Activated naive CD8-positive, alpha-beta T cell treated with anti-CD3 and anti-CD28 coated beads for 36 hours (primary cell): ENCODE measurements at regions not wholly inside any gene's neighbourhood (a gene's known extent, or its start where the extent isn't known, plus 50 kb on each side); places are given as distances from the start of the nearest gene placed in this dataset.

Source experiments
- DNase-seq: peaks from one replicate; pipeline ENCODE4 v3.0.0; 2021
- H3K27ac Mint-ChIP-seq: one replicate; pipeline ENCODE4 v1.8.0; 2022; ENCODE audit warnings: mild to moderate bottlenecking, moderate library complexity, mixed read lengths
- H3K27me3 Mint-ChIP-seq: one replicate; pipeline ENCODE4 v1.8.0; 2022; ENCODE audit warnings: mild to moderate bottlenecking, mixed read lengths
- H3K36me3 Mint-ChIP-seq: one replicate; pipeline ENCODE4 v1.8.0; 2021; ENCODE audit warnings: mild to moderate bottlenecking, mixed read lengths
- H3K4me1 Mint-ChIP-seq: one replicate; pipeline ENCODE4 v1.8.0; 2021; ENCODE audit warnings: mixed read lengths
- H3K4me3 Mint-ChIP-seq: one replicate; pipeline ENCODE4 v1.8.0; 2022; ENCODE audit warnings: mild to moderate bottlenecking, moderate library complexity, mixed read lengths
- H3K9me3 Mint-ChIP-seq: one replicate; pipeline ENCODE4 v1.8.0; 2022; ENCODE audit warnings: mixed read lengths

GRCh38 chr17:70646673-70647072 is 477.3 kb downstream of the KCNJ2 start:
- H3K36me3 Mint-ChIP-seq = no peaks in the 10 kb centered on the region
- H3K27me3 Mint-ChIP-seq = no peaks in the 10 kb centered on the region
- H3K9me3 Mint-ChIP-seq = peaks cover 4% of the 10 kb centered on the region
- DNase-seq = no peak
- H3K4me3 Mint-ChIP-seq = no peak overlapping the region
- no peaks in the 10 kb centered on the region for H3K4me1 Mint-ChIP-seq
- no peak overlapping the region for H3K27ac Mint-ChIP-seq

DNA sequence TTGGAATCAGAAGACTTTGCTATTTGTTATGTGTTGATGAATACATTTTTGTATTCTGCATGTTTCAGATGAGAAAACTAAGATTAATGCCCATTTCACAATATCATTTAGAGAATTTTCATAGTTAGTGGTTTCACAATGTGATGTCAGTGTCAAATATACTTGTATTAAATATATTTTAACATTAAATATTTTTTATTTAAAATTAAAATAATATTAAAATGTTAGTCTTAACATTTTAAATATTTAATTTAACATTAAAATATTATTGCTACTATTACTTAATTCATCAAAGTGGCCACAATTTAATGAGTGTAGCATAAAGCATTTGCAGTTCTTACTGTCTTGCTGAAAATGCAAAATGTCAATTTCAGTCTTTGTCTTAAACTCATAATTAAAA is 478.8 kb downstream of the KCNJ2 start:
- Mint-ChIP-seq H3K4me1 (no peaks in the 10 kb centered on the region), H3K4me3 (no peak overlapping the region), H3K36me3 (no peaks in the 10 kb centered on the region), H3K27ac (no peak overlapping the region), H3K27me3 (peaks cover 4% of the 10 kb centered on the region), H3K9me3 (peaks cover 4% of the 10 kb centered on the region)
- DNase-seq = no peak

- no peaks in the 10 kb centered on the region for H3K9me3 Mint-ChIP-seq
- H3K4me1 Mint-ChIP-seq = no peaks in the 10 kb centered on the region
Observed at GRCh38 chr17:70653850-70654249, 484.5 kb downstream of the KCNJ2 start.

GRCh38 chr17:70654706-70655105 is 485.4 kb downstream of the KCNJ2 start:
- H3K4me3 Mint-ChIP-seq = no peak overlapping the region
- H3K9me3 Mint-ChIP-seq = no peaks in the 10 kb centered on the region
- no peaks in the 10 kb centered on the region for H3K36me3 Mint-ChIP-seq
- DNase-seq = no peak
- no peaks in the 10 kb centered on the region for H3K4me1 Mint-ChIP-seq
- no peak overlapping the region for H3K27ac Mint-ChIP-seq
- H3K27me3 Mint-ChIP-seq = peaks cover 9% of the 10 kb centered on the region

More at GRCh38 chr17:70653850-70654249, 484.5 kb downstream of the KCNJ2 start:
- H3K4me3 Mint-ChIP-seq = no peak overlapping the region
- no peak for DNase-seq
- no peaks in the 10 kb centered on the region for H3K36me3 Mint-ChIP-seq
- no peak overlapping the region for H3K27ac Mint-ChIP-seq
- peaks cover 9% of the 10 kb centered on the region for H3K27me3 Mint-ChIP-seq

- H3K9me3 Mint-ChIP-seq = no peaks in the 10 kb centered on the region
- no peaks in the 10 kb centered on the region for H3K36me3 Mint-ChIP-seq
- no peaks in the 10 kb centered on the region for H3K4me1 Mint-ChIP-seq
- no peak overlapping the region for H3K4me3 Mint-ChIP-seq
- DNase-seq = no peak
- no peak overlapping the region for H3K27ac Mint-ChIP-seq
- peaks cover 9% of the 10 kb centered on the region for H3K27me3 Mint-ChIP-seq
Observed at GRCh38 chr17:70655176-70655958, 486.0 kb downstream of the KCNJ2 start.

DNA sequence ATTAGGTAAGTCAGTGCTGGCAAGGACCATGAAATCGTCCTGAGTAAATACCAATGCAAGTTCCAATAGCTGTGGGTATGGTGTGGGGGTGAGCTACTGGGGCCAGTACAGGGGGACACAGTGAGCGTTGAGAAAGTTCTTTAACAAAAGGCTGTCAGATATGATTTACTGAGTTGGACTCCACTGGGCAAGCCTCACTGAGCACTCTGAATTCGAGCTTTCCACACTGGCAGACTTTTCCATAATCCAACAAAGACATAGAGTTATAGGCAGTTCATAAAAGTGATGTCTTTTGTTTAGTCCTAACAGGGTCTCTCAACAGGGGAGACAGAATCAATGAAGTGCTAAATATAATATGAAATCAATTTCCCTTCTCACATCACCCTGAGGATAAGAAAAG is 489.0 kb downstream of the KCNJ2 start:
- H3K4me3 Mint-ChIP-seq = no peak overlapping the region
- DNase-seq = no peak
- no peaks in the 10 kb centered on the region for H3K9me3 Mint-ChIP-seq
- H3K36me3 Mint-ChIP-seq = no peaks in the 10 kb centered on the region
- no peaks in the 10 kb centered on the region for H3K4me1 Mint-ChIP-seq
- no peak overlapping the region for H3K27ac Mint-ChIP-seq
- peaks cover 5% of the 10 kb centered on the region for H3K27me3 Mint-ChIP-seq

DNA sequence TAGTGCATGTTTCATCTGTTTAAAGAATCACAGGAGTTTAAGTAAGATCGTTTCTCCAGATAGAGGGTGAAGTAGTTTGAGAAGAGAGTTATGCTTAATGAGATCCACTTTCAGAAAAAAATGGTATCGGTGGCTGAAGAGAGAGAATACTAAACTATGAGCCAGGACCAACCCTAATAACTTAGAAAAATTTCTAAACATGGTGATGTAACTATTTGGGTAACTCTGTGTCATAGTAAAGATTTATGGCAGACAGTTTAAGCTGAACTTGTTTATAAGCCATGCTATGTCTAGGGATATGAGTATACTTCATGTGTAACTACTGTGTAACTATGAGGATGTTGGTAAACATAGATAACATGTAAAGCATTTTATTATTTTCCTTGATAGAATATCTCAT is 489.5 kb downstream of the KCNJ2 start:
- no peaks in the 10 kb centered on the region for H3K36me3 Mint-ChIP-seq
- no peaks in the 10 kb centered on the region for H3K4me1 Mint-ChIP-seq
- H3K9me3 Mint-ChIP-seq = no peaks in the 10 kb centered on the region
- peaks cover 5% of the 10 kb centered on the region for H3K27me3 Mint-ChIP-seq
- H3K4me3 Mint-ChIP-seq = no peak overlapping the region
- no peak overlapping the region for H3K27ac Mint-ChIP-seq
- no peak for DNase-seq

DNA sequence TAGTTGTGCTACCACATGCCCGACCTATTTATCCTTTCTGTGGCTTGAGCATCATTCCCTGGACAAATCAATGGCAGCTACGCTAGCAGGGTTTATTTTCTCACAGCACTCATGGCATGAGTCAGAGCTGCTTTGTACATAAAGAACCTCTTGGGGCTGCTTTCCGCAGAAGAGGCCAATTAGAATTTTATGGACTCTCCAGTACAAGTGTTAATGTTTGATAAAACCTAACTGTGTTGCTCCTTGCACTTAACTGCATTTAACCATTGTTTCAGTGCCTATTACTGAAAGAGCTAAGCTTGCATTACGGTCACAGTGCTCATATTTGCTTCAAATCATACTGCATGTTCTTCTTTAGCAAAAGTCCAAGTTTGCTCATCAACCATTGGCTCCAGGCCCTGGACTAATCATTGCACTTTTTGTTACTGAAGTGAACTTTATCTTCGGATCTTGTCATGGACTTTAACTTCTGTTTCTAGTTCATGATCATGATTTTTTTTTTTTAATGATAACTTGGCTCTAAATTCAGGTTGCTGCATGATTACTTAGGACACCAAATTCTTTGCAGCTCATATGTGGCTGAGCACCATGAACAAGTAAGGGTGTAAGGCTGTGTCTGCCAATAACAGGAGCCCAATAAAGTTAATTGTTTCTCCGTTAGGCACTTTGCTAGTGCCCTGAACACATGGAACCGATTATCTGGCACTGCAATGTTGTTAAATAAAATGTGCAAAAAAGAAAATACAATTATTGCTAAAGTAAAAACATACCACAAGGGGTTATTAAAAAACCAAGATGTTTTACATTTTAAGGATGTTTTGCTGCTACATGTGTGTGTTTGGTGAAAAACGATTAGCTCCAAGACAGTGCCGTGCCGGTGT is 492.2 kb downstream of the KCNJ2 start:
- H3K27me3 Mint-ChIP-seq = peaks cover 5% of the 10 kb centered on the region
- no peak for DNase-seq
- H3K4me3 Mint-ChIP-seq = no peak overlapping the region
- H3K9me3 Mint-ChIP-seq = no peaks in the 10 kb centered on the region
- H3K36me3 Mint-ChIP-seq = no peaks in the 10 kb centered on the region
- H3K4me1 Mint-ChIP-seq = no peaks in the 10 kb centered on the region
- no peak overlapping the region for H3K27ac Mint-ChIP-seq

- Mint-ChIP-seq H3K36me3 (no peaks in the 10 kb centered on the region), H3K9me3 (no peaks in the 10 kb centered on the region), H3K27me3 (no peaks in the 10 kb centered on the region), H3K4me1 (no peaks in the 10 kb centered on the region), H3K27ac (no peak overlapping the region), H3K4me3 (no peak overlapping the region)
- no peak for DNase-seq
Observed at GRCh38 chr17:70668276-70668937, 499.1 kb downstream of the KCNJ2 start.

GRCh38 chr17:70668938-70669778 is 499.8 kb downstream of the KCNJ2 start:
- no peak for DNase-seq
- no peaks in the 10 kb centered on the region for H3K9me3 Mint-ChIP-seq
- no peaks in the 10 kb centered on the region for H3K4me1 Mint-ChIP-seq
- no peaks in the 10 kb centered on the region for H3K27me3 Mint-ChIP-seq
- H3K36me3 Mint-ChIP-seq = no peaks in the 10 kb centered on the region
- H3K27ac Mint-ChIP-seq = no peak overlapping the region
- H3K4me3 Mint-ChIP-seq = no peak overlapping the region

DNA sequence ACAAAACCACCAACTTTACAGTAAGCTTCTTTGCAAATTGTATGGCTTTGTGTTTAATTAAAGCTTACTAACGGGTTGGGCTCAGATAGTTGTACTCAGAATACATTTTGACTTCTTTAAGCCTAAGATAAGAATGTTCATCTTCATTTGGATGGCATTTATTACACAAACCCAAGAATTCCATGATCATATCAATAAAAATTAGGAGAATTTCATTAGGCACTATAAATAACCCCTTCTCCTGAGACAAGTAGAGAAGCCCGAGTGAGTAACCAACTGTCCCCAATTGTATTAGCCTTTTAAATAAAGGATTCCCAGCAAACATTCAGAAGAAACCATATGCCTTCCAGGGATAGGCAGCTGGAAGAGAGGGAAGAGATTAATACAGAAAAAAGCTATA is 504.7 kb downstream of the KCNJ2 start:
- H3K36me3 Mint-ChIP-seq = no peaks in the 10 kb centered on the region
- no peak overlapping the region for H3K27ac Mint-ChIP-seq
- no peaks in the 10 kb centered on the region for H3K4me1 Mint-ChIP-seq
- no peaks in the 10 kb centered on the region for H3K27me3 Mint-ChIP-seq
- no peak for DNase-seq
- no peaks in the 10 kb centered on the region for H3K9me3 Mint-ChIP-seq
- H3K4me3 Mint-ChIP-seq = no peak overlapping the region

GRCh38 chr17:70675070-70675590 is 505.8 kb downstream of the KCNJ2 start:
- Mint-ChIP-seq H3K27ac (no peak overlapping the region), H3K4me1 (no peaks in the 10 kb centered on the region), H3K36me3 (no peaks in the 10 kb centered on the region), H3K27me3 (no peaks in the 10 kb centered on the region), H3K4me3 (no peak overlapping the region), H3K9me3 (no peaks in the 10 kb centered on the region)
- no peak for DNase-seq

- no peak overlapping the region for H3K4me3 Mint-ChIP-seq
- no peak overlapping the region for H3K27ac Mint-ChIP-seq
- H3K36me3 Mint-ChIP-seq = no peaks in the 10 kb centered on the region
- no peaks in the 10 kb centered on the region for H3K4me1 Mint-ChIP-seq
- H3K27me3 Mint-ChIP-seq = no peaks in the 10 kb centered on the region
- no peak for DNase-seq
- H3K9me3 Mint-ChIP-seq = no peaks in the 10 kb centered on the region
Observed at GRCh38 chr17:70677783-70678647, 508.7 kb downstream of the KCNJ2 start.

DNA sequence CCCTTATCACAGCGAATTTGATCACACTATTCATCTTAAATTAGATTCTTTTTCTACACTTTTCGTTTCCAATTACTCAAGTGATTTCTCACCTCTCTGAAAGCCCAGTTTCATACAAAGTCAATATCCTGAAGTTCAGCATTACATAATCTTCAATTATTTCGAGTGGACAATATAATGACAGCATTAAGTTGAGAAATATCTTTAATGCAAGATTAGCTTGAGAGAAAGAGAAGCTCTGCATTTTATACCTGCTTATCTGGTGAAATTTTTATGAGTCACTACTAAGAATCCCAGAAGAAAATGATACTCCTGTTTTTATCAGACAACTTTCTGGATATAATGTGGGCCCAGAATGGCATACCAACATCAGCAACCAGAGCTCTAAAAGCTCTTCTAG is 509.6 kb downstream of the KCNJ2 start:
- no peak for DNase-seq
- Mint-ChIP-seq H3K9me3 (no peaks in the 10 kb centered on the region), H3K4me3 (no peak overlapping the region), H3K27me3 (no peaks in the 10 kb centered on the region), H3K4me1 (no peaks in the 10 kb centered on the region), H3K27ac (no peak overlapping the region), H3K36me3 (no peaks in the 10 kb centered on the region)
